Adrenal gland (tissue), 9 donors: ENCODE measurements at regions not wholly inside any gene's neighbourhood (a gene's known extent, or its start where the extent isn't known, plus 50 kb on each side); places are given as distances from the start of the nearest gene placed in this dataset.

Experiments used
- DNase-seq, 7 donors: peaks; one replicate each; pipeline ENCODE4 v3.0.0-alpha.2; 2019 to 2020
- H3K27ac ChIP-seq, 5 donors: fragments of 200-600 bp; sonication (generic) in 4 of 5; 1 replicate in 3 of 5; 2 replicates in 2 of 5; pipeline versions ENCODE4 v1.5.1 to v1.8.0; 2016 to 2020; ENCODE audit warnings: mild to moderate bottlenecking in 1 of 5
- H3K27me3 ChIP-seq: fragments of 200-600 bp; 2 replicates; pipeline ENCODE4 v1.8.0; 2021
- H3K36me3 ChIP-seq, 2 donors: fragments of 200-600 bp; replicated peaks in 1 of 2; 1 replicate in 1 of 2; 2 replicates in 1 of 2; pipeline versions ENCODE4 v1.5.1 to v1.8.0; 2018 to 2022
- H3K4me1 ChIP-seq, 2 donors: fragments of 200-600 bp; replicated peaks in 1 of 2; 1 replicate in 1 of 2; 2 replicates in 1 of 2; pipeline versions ENCODE4 v1.5.1 to v1.8.0; 2018 to 2021
- H3K4me3 ChIP-seq, 4 donors: fragments of 200-600 bp; sonication (generic) in 3 of 4; one replicate each; pipeline ENCODE4 v1.5.1; 2016 to 2018
- H3K9me3 ChIP-seq, 3 donors: fragments of 200-600 bp; sonication (generic) in 1 of 3; replicated peaks in 1 of 3; 1 replicate in 2 of 3; 2 replicates in 1 of 3; pipeline versions ENCODE4 v1.5.1 to v1.8.0; 2016 to 2021
- CTCF ChIP-seq, 6 experiments: fragments of 450-650 bp in 4 of 6; fragments of 200-600 bp in 2 of 6; sonication (generic) in 1 of 6; IDR thresholded peaks; 1 replicate in 5 of 6; 2 replicates in 1 of 6; pipeline versions ENCODE4 v1.5.1 to v1.8.0; 2016 to 2021; ENCODE audit warnings: antibody characterized with exemption in 6 of 6, mild to moderate bottlenecking in 2 of 6, moderate library complexity in 1 of 6
- POLR2A ChIP-seq, 2 donors: fragments of 450-650 bp; IDR thresholded peaks; one replicate each; pipeline ENCODE4 v1.6.1; 2017; ENCODE audit warnings: antibody characterized with exemption in 2 of 2, mild to moderate bottlenecking in 2 of 2, moderate library complexity in 1 of 2
- WGBS, 4 donors: extraction: QIAGEN DNeasy Blood & Tissue Kit in 2 of 4; methylation state at CpG; one replicate each; pipeline versions ENCODE4 v1.1.5 to v1.1.7; 2013 to 2017; 5-methylcytosine and 5-hydroxymethylcytosine counted together
- intact Hi-C, 2 donors: fragments of 100-400 bp; cut with DNase I; formaldehyde crosslinking; loops; one replicate each; pipeline versions ENCODE4 v1.14.1 to v1.15.0; 2022 to 2023
- donor health status: healthy with polysubstance abuse.
- donor health status: Bipolar disorder and iron deficiency.
- donor health status: DM: yes; HTN: yes; CAD: no.
- donor health status: DM: no; HTN: no; CAD: no.
- donor health status: DM: no; HTN: no; CAD: no.

GRCh38 chr4:62159876-62160275 lies 959.8 kb downstream of the ADGRL3 start:
- H3K27me3 ChIP-seq: no peaks in the 10 kb centered on the region
- no peaks in the 10 kb centered on the region for H3K4me1 ChIP-seq
- H3K27ac ChIP-seq: no peak overlapping the region
- no peak overlapping the region for H3K4me3 ChIP-seq
- TF ChIP-seq CTCF (IDR thresholded peaks at IDR 0.05) (no peak), POLR2A (IDR thresholded peaks at IDR 0.05) (no peak)
- 69 to 81% (median 77%) methylated on average over 4 of the region's 4 CpGs for WGBS, 4 donors
- H3K9me3 ChIP-seq: no peaks in the 10 kb centered on the region
- DNase-seq: no peak
- intact Hi-C loops: no loop called here
- H3K36me3 ChIP-seq: no peaks in the 10 kb centered on the region

GRCh38 chr4:62159306-62159705 lies 959.2 kb downstream of the ADGRL3 start:
- 52 to 58% (median 54%) methylated on average over 1 of the region's 1 CpG for WGBS, 4 donors

GRCh38 chr4:62156205-62156604 lies 956.1 kb downstream of the ADGRL3 start:
- TF ChIP-seq CTCF (IDR thresholded peaks at IDR 0.05) (no peak), POLR2A (IDR thresholded peaks at IDR 0.05) (no peak)
- Histone ChIP-seq H3K27ac (no peak overlapping the region), H3K27me3 (no peaks in the 10 kb centered on the region), H3K4me3 (no peak overlapping the region), H3K9me3 (no peaks in the 10 kb centered on the region), H3K36me3 (no peaks in the 10 kb centered on the region), H3K4me1 (no peaks in the 10 kb centered on the region)
- intact Hi-C loops: no loop called here
- WGBS, 4 donors: 78 to 88% (median 85%) methylated on average over 1 of the region's 1 CpG
- DNase-seq: peak in 2 of 7 donors; percentile 22 to 27

More at GRCh38 chr4:62159306-62159705, 959.2 kb downstream of the ADGRL3 start:
- no peaks in the 10 kb centered on the region for H3K4me1 ChIP-seq
- TF ChIP-seq POLR2A (IDR thresholded peaks at IDR 0.05) (no peak), CTCF (IDR thresholded peaks at IDR 0.05) (no peak)
- DNase-seq: no peak
- no peaks in the 10 kb centered on the region for H3K9me3 ChIP-seq
- H3K4me3 ChIP-seq: no peak overlapping the region
- no peaks in the 10 kb centered on the region for H3K27me3 ChIP-seq
- no peaks in the 10 kb centered on the region for H3K36me3 ChIP-seq
- intact Hi-C loops: no loop called here
- no peak overlapping the region for H3K27ac ChIP-seq

DNA sequence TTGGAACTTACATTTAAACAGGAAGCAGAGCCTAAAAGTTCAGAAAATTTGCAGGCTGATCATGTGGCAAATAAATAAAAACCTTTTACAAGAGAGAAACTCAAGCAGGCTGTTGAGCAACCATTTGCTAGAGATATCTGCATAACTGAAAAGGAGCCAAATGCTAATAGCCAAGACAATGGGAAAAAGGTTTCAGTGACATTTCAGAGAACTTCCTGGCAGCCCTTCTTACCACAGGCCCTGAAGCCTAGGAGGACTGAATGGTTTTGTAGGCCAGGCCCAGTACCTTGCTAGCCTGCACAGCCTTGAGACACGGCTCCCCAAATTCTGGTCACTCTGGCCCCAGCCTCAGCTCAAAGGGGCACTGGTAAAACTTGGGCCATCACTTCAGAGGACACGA lies 945.1 kb downstream of the ADGRL3 start:
- Histone ChIP-seq H3K27me3 (no peaks in the 10 kb centered on the region), H3K27ac (no peak overlapping the region), H3K9me3 (no peaks in the 10 kb centered on the region), H3K4me3 (no peak overlapping the region), H3K36me3 (no peaks in the 10 kb centered on the region), H3K4me1 (no peaks in the 10 kb centered on the region)
- TF ChIP-seq CTCF (IDR thresholded peaks at IDR 0.05) (no peak), POLR2A (IDR thresholded peaks at IDR 0.05) (no peak)
- intact Hi-C loops: no loop called here
- 50 to 88% (median 80%) methylated on average over 1 to 2 of the region's 2 CpGs for WGBS, 4 donors
- no peak for DNase-seq
